ENCODE measurements at regions not wholly inside any gene's neighbourhood (a gene's known extent, or its start where the extent isn't known, plus 50 kb on each side); places are given as distances from the start of the nearest gene placed in this dataset.

DNA sequence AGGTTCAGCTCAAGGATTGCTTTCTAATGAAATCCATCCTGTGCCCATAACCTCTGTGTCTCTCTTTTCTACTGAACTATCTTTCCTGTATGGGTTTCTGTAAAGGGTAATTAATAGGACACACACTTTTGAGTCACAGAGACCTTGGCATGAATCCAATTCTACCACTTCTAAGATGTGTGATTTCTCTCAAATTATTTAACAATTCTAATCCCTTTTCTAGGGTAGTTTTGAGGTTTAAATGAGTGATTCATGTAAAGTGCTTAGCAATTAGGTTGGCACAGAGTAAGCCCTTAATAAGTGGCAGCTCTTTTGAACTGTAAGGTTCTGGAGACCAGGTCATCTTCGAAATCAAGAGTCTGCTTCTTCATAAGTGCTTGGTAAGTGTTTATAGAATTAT lies 202.7 kb downstream of the RASSF9 start:
- no peaks in the 10 kb centered on the region for H3K27me3 Mint-ChIP-seq (ENCODE audit: unreplicated experiment)
- DNase-seq = no peak
- H3K4me3 Mint-ChIP-seq (ENCODE audit: low read depth, unreplicated experiment) = no peak overlapping the region
- intact Hi-C loops (cut with micrococcal nuclease; ENCODE audit: unreplicated experiment) = no loop called here
- H3K4me1 Mint-ChIP-seq (ENCODE audit: low read depth, unreplicated experiment) = no peaks in the 10 kb centered on the region
- H3K27ac Mint-ChIP-seq (ENCODE audit: unreplicated experiment) = no peak overlapping the region
- CTCF ChIA-PET = interaction anchor here (0.7 kb wide), 1 partner anchor 15 kb away, joined by 3 read pairs; no protein-coding TSS in a partner anchor
- no TSS peak for BruUV-seq (replicated peaks)
- peaks cover 1% of the 10 kb centered on the region for H3K9me3 Mint-ChIP-seq (ENCODE audit: low read depth, unreplicated experiment)
- TF ChIP-seq, protein P1, sequence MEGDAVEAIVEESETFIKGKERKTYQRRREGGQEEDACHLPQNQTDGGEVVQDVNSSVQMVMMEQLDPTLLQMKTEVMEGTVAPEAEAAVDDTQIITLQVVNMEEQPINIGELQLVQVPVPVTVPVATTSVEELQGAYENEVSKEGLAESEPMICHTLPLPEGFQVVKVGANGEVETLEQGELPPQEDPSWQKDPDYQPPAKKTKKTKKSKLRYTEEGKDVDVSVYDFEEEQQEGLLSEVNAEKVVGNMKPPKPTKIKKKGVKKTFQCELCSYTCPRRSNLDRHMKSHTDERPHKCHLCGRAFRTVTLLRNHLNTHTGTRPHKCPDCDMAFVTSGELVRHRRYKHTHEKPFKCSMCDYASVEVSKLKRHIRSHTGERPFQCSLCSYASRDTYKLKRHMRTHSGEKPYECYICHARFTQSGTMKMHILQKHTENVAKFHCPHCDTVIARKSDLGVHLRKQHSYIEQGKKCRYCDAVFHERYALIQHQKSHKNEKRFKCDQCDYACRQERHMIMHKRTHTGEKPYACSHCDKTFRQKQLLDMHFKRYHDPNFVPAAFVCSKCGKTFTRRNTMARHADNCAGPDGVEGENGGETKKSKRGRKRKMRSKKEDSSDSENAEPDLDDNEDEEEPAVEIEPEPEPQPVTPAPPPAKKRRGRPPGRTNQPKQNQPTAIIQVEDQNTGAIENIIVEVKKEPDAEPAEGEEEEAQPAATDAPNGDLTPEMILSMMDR (IDR thresholded peaks at IDR 0.05; ENCODE audit: unreplicated experiment) = no peak
- H3K36me3 Mint-ChIP-seq (ENCODE audit: insufficient read depth, unreplicated experiment) = no peaks in the 10 kb centered on the region

DNA sequence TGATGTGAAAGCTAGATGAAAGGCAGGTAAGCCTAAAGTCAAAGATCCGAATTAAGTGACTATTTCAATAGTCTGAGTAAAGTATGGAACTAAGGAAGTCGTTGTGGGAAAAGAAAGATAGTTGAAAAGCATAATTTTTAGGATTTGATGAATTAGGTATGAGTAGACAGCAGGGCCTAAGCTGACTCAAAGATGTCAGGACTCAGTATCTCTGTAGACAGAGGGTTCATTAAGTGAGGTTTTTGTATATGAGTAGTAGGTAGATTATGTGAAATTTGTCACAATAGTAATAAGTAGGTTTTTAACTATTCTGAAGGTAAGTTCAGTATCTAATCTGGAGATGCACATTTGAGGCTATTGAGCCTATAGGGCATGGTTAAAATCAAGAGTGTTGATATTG lies 196.4 kb downstream of the RASSF9 start:
- Mint-ChIP-seq H3K4me3 (ENCODE audit: low read depth, unreplicated experiment) (no peak overlapping the region), H3K27me3 (ENCODE audit: unreplicated experiment) (no peaks in the 10 kb centered on the region), H3K4me1 (ENCODE audit: low read depth, unreplicated experiment) (no peaks in the 10 kb centered on the region), H3K27ac (ENCODE audit: unreplicated experiment) (no peak overlapping the region), H3K36me3 (ENCODE audit: insufficient read depth, unreplicated experiment) (no peaks in the 10 kb centered on the region), H3K9me3 (ENCODE audit: low read depth, unreplicated experiment) (no peaks in the 10 kb centered on the region)
- CTCF ChIA-PET = no interaction called here
- no TSS peak for BruUV-seq (replicated peaks)
- intact Hi-C loops (cut with micrococcal nuclease; ENCODE audit: unreplicated experiment) = no loop called here
- no peak for DNase-seq
- TF ChIP-seq, protein P1 (IDR thresholded peaks at IDR 0.05; ENCODE audit: unreplicated experiment) = no peak

DNA sequence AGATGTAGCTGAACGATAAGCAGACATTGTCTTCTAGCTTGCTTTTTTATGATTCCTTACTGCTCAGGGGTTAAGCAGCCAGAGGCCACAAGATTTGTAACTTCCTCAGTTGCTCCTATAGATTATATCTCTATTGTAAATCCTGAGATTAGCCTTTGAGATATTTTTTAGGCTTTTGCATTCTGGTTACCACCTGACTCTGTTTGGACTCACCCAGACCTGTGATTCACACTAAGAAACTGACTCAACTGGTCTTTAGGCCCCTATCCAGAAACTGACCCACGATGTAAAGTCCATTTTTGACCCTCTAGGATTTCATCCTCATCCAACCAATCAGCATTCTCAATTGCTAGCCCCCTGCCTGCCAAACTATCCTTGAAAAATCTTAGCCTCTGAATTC lies 194.4 kb downstream of the RASSF9 start:
- no peaks in the 10 kb centered on the region for H3K9me3 Mint-ChIP-seq (ENCODE audit: low read depth, unreplicated experiment)
- H3K4me1 Mint-ChIP-seq (ENCODE audit: low read depth, unreplicated experiment) = no peaks in the 10 kb centered on the region
- H3K4me3 Mint-ChIP-seq (ENCODE audit: low read depth, unreplicated experiment) = no peak overlapping the region
- intact Hi-C loops (cut with micrococcal nuclease; ENCODE audit: unreplicated experiment) = no loop called here
- no peaks in the 10 kb centered on the region for H3K36me3 Mint-ChIP-seq (ENCODE audit: insufficient read depth, unreplicated experiment)
- BruUV-seq (replicated peaks) = no TSS peak
- CTCF ChIA-PET = no interaction called here
- no peak for DNase-seq
- H3K27ac Mint-ChIP-seq (ENCODE audit: unreplicated experiment) = no peak overlapping the region
- no peaks in the 10 kb centered on the region for H3K27me3 Mint-ChIP-seq (ENCODE audit: unreplicated experiment)
- TF ChIP-seq, protein P1 (IDR thresholded peaks at IDR 0.05; ENCODE audit: unreplicated experiment) = no peak

DNA sequence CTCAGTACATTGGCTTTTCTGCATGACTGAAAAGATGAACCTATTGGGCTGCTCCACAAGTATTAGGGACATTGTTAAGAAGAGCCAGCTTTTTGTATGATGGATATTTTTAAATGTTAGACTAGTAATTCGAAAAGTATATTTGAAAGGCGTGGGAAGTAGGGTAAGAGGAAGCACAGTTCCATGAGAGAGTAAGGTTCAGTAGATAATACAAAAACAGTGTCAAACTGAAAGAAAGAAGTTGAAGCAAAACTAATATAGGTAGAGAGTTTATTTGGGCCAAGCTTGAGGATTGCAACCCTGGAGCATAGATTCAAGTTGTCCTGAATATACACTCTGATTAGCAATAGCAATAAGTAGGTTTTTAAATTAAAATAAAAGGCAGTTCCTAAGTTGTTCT lies 193.9 kb downstream of the RASSF9 start:
- CTCF ChIA-PET = interaction anchor here (1.1 kb wide), 1 partner anchor 67 kb away, joined by 3 read pairs; no protein-coding TSS in a partner anchor

More for the DNA sequence above, 193.9 kb downstream of the RASSF9 start:
- no peaks in the 10 kb centered on the region for H3K36me3 Mint-ChIP-seq (ENCODE audit: insufficient read depth, unreplicated experiment)
- BruUV-seq (replicated peaks) = no TSS peak
- no peaks in the 10 kb centered on the region for H3K4me1 Mint-ChIP-seq (ENCODE audit: low read depth, unreplicated experiment)
- H3K27ac Mint-ChIP-seq (ENCODE audit: unreplicated experiment) = no peak overlapping the region
- no peaks in the 10 kb centered on the region for H3K9me3 Mint-ChIP-seq (ENCODE audit: low read depth, unreplicated experiment)
- H3K4me3 Mint-ChIP-seq (ENCODE audit: low read depth, unreplicated experiment) = no peak overlapping the region
- H3K27me3 Mint-ChIP-seq (ENCODE audit: unreplicated experiment) = no peaks in the 10 kb centered on the region
- no peak for DNase-seq
- TF ChIP-seq, protein P1 (IDR thresholded peaks at IDR 0.05; ENCODE audit: unreplicated experiment) = no peak
- intact Hi-C loops (cut with micrococcal nuclease; ENCODE audit: unreplicated experiment) = no loop called here

Measured in Calu3 (cell line).